HEK293T (cell line): ENCODE measurements at regions not wholly inside any gene's neighbourhood (a gene's known extent, or its start where the extent isn't known, plus 50 kb on each side); places are given as distances from the start of the nearest gene placed in this dataset.

Source experiments
- BHLHE40 ChIP-seq: fragments of 450-650 bp; IDR thresholded peaks from 2 replicates; pipeline ENCODE4 v1.6.1; 2016; ENCODE audit warnings: mild to moderate bottlenecking, moderate library complexity, borderline replicate concordance
- FOXM1 ChIP-seq: fragments of 450-650 bp; IDR thresholded peaks from 2 replicates; pipeline ENCODE4 v1.6.1; 2017; ENCODE audit warnings: mild to moderate bottlenecking, borderline replicate concordance
- PKNOX1 ChIP-seq: fragments of 450-650 bp; IDR thresholded peaks from 2 replicates; pipeline ENCODE4 v1.6.1; 2016
- SUZ12 ChIP-seq: fragments of 450-650 bp; IDR thresholded peaks from 2 replicates; pipeline ENCODE4 v1.6.1; 2016; ENCODE audit warnings: mild to moderate bottlenecking

- TF ChIP-seq SUZ12 (no peak), FOXM1 (no peak), BHLHE40 (no peak), PKNOX1 (no peak)
These were observed 192.1 kb upstream of the CLINT1 start for GRCh38 chr5:158051036-158051435.
